ENCODE measurements at regions not wholly inside any gene's neighbourhood (a gene's known extent, or its start where the extent isn't known, plus 50 kb on each side); places are given as distances from the start of the nearest gene placed in this dataset.

- no peak for TF ChIP-seq CTCF (IDR thresholded peaks at IDR 0.05; ENCODE audit: poor library complexity, severe bottlenecking)
- TF ChIP-seq SMC3 (conservative IDR thresholded peaks at IDR 0.05; ENCODE audit: poor library complexity), result no peak
- no peak for TF ChIP-seq RAD21 (conservative IDR thresholded peaks at IDR 0.05)
- TF ChIP-seq REST (IDR thresholded peaks at IDR 0.05; ENCODE audit: borderline replicate concordance), result no peak
- no peak for TF ChIP-seq EZH2 (IDR thresholded peaks at IDR 0.05; ENCODE audit: borderline replicate concordance, insufficient read depth, low read length, poor library complexity, severe bottlenecking)
- no peak for TF ChIP-seq TAF1 (IDR thresholded peaks at IDR 0.05; ENCODE audit: low read depth)
- TF ChIP-seq EP300 (conservative IDR thresholded peaks at IDR 0.05; ENCODE audit: poor library complexity, severe bottlenecking), result no peak
- no peak for TF ChIP-seq MXI1 (conservative IDR thresholded peaks at IDR 0.05; ENCODE audit: poor library complexity, severe bottlenecking)
- no peak for TF ChIP-seq POLR2AphosphoS5 (IDR thresholded peaks at IDR 0.05)
- no peaks in the 10 kb centered on the region for H3K36me3 ChIP-seq (ENCODE audit: insufficient read depth, low read length)
- no peaks in the 10 kb centered on the region for H3K9me2 ChIP-seq (ENCODE audit: insufficient read depth, low read length)
- H3F3A ChIP-seq (ENCODE audit: insufficient read depth, low read length, poor library complexity, severe bottlenecking), result no peaks in the 10 kb centered on the region
- no peak overlapping the region for H3K4me3 ChIP-seq (ENCODE audit: low read length)
- H3K27me3 ChIP-seq (ENCODE audit: insufficient read depth, low read depth, low read length), result no peaks in the 10 kb centered on the region
- no peaks in the 10 kb centered on the region for H3K79me2 ChIP-seq (replicated peaks; ENCODE audit: insufficient read depth, low read length)
- no peak overlapping the region for H3K27ac ChIP-seq (ENCODE audit: low read length)
- no peak overlapping the region for H3K4me2 ChIP-seq (ENCODE audit: low read length)
- no peak overlapping the region for H2AFZ ChIP-seq (ENCODE audit: low read depth, low read length)
- H4K20me1 ChIP-seq (ENCODE audit: insufficient read depth), result no peaks in the 10 kb centered on the region
- H3K9ac ChIP-seq (ENCODE audit: low read length), result no peak overlapping the region
- H3K9me3 ChIP-seq (ENCODE audit: low read length), result no peaks in the 10 kb centered on the region
These were observed 91.5 kb upstream of the ETS2 start for GRCh38 chr21:38714039-38714817.

GRCh38 chr21:38714999-38715398 lies 90.7 kb upstream of the ETS2 start:
- no peaks in the 10 kb centered on the region for H3K9me3 ChIP-seq (ENCODE audit: low read length)
- no peak overlapping the region for H2AFZ ChIP-seq (ENCODE audit: low read depth, low read length)
- H3F3A ChIP-seq (ENCODE audit: insufficient read depth, low read length, poor library complexity, severe bottlenecking), result no peaks in the 10 kb centered on the region
- no peak overlapping the region for H3K4me2 ChIP-seq (ENCODE audit: low read length)
- no peaks in the 10 kb centered on the region for H3K27me3 ChIP-seq (ENCODE audit: insufficient read depth, low read depth, low read length)
- TF ChIP-seq MXI1 (conservative IDR thresholded peaks at IDR 0.05; ENCODE audit: poor library complexity, severe bottlenecking), result no peak
- TF ChIP-seq TAF1 (IDR thresholded peaks at IDR 0.05; ENCODE audit: low read depth), result no peak
- TF ChIP-seq SMC3 (conservative IDR thresholded peaks at IDR 0.05; ENCODE audit: poor library complexity), result no peak
- TF ChIP-seq POLR2AphosphoS5 (IDR thresholded peaks at IDR 0.05), result no peak
- TF ChIP-seq RAD21 (conservative IDR thresholded peaks at IDR 0.05), result no peak
- no peak for TF ChIP-seq REST (IDR thresholded peaks at IDR 0.05; ENCODE audit: borderline replicate concordance)
- TF ChIP-seq EZH2 (IDR thresholded peaks at IDR 0.05; ENCODE audit: borderline replicate concordance, insufficient read depth, low read length, poor library complexity, severe bottlenecking), result no peak
- TF ChIP-seq EP300 (conservative IDR thresholded peaks at IDR 0.05; ENCODE audit: poor library complexity, severe bottlenecking), result no peak
- no peak for TF ChIP-seq CTCF (IDR thresholded peaks at IDR 0.05; ENCODE audit: poor library complexity, severe bottlenecking)
- no peaks in the 10 kb centered on the region for H3K9me2 ChIP-seq (ENCODE audit: insufficient read depth, low read length)
- no peaks in the 10 kb centered on the region for H3K36me3 ChIP-seq (ENCODE audit: insufficient read depth, low read length)
- H3K4me3 ChIP-seq (ENCODE audit: low read length), result no peak overlapping the region
- H3K79me2 ChIP-seq (replicated peaks; ENCODE audit: insufficient read depth, low read length), result no peaks in the 10 kb centered on the region
- no peak overlapping the region for H3K9ac ChIP-seq (ENCODE audit: low read length)
- no peaks in the 10 kb centered on the region for H4K20me1 ChIP-seq (ENCODE audit: insufficient read depth)
- H3K27ac ChIP-seq (ENCODE audit: low read length), result no peak overlapping the region

Measured in neural cell (in vitro differentiated cells).